ENCODE measurements at regions not wholly inside any gene's neighbourhood (a gene's known extent, or its start where the extent isn't known, plus 50 kb on each side); places are given as distances from the start of the nearest gene placed in this dataset.

DNA sequence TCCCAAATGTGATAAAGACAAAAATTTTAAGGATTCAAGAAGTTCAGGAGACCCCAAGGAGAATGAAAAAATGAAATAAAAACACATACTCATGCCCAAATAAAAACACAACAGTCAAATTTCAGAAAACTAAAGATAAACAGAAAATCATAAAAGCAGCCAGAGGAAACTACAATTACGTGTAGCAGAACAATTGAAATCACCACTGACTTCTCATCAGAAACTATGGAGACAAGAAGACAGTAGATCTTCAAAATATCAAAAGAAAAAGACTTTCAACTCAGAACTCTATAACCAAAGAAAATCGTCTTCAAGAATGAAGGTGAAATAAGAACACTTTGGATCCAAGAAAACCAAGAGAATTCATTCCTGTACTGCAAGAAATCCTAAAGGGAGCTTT lies 54.9 kb downstream of the DIO3 start:
- DNase-seq, result no peak
- no peaks in the 10 kb centered on the region for H3K4me1 ChIP-seq
- peaks cover 0 to 15% (median 0%) of the 10 kb centered on the region in 4 donors for H3K27me3 ChIP-seq
- no peak overlapping the region for H3K4me3 ChIP-seq
- intact Hi-C loops (cut with DNase I), result no loop called here
- no peak overlapping the region for H3K27ac ChIP-seq
- no peaks in the 10 kb centered on the region for H3K9me3 ChIP-seq
- WGBS, 2 donors, result 49 to 60% methylated on average over 2 of the region's 2 CpGs
- no peaks in the 10 kb centered on the region for H3K36me3 ChIP-seq
- TF ChIP-seq, protein P1, sequence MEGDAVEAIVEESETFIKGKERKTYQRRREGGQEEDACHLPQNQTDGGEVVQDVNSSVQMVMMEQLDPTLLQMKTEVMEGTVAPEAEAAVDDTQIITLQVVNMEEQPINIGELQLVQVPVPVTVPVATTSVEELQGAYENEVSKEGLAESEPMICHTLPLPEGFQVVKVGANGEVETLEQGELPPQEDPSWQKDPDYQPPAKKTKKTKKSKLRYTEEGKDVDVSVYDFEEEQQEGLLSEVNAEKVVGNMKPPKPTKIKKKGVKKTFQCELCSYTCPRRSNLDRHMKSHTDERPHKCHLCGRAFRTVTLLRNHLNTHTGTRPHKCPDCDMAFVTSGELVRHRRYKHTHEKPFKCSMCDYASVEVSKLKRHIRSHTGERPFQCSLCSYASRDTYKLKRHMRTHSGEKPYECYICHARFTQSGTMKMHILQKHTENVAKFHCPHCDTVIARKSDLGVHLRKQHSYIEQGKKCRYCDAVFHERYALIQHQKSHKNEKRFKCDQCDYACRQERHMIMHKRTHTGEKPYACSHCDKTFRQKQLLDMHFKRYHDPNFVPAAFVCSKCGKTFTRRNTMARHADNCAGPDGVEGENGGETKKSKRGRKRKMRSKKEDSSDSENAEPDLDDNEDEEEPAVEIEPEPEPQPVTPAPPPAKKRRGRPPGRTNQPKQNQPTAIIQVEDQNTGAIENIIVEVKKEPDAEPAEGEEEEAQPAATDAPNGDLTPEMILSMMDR (IDR thresholded peaks at IDR 0.05), result no peak
- no peak for TF ChIP-seq POLR2A (IDR thresholded peaks at IDR 0.05)

DNA sequence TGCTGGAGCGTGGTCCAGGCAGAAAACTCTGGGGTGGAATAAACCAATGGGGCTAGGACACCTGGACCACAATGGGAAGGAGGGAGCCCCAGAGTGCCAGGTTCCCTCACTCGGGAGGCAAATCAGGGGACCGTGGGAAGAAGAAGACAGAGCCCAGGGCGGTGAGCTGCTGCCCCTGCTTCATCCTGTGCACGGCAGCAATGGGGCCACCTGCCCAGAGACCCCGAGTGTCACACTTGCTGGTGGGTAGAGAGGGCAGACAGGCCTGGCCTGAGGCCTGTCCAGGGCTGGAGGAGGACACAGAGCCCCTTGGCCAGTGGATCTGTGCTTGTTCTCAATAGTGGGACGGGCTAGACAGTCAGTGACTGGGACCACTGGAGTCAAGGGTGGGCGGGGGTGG lies 58.2 kb downstream of the DIO3 start:
- no peak overlapping the region for H3K27ac ChIP-seq
- no peaks in the 10 kb centered on the region for H3K36me3 ChIP-seq
- no peak overlapping the region for H3K4me3 ChIP-seq
- TF ChIP-seq, protein P1 (IDR thresholded peaks at IDR 0.05), result no peak
- no peak for TF ChIP-seq POLR2A (IDR thresholded peaks at IDR 0.05)
- 85 to 92% methylated on average over 7 to 8 of the region's 8 CpGs for WGBS, 2 donors
- no peaks in the 10 kb centered on the region for H3K4me1 ChIP-seq
- no peaks in the 10 kb centered on the region for H3K9me3 ChIP-seq
- peaks cover 0 to 16% (median 0%) of the 10 kb centered on the region in 4 donors for H3K27me3 ChIP-seq
- intact Hi-C loops (cut with DNase I), result no loop called here
- no peak for DNase-seq

DNA sequence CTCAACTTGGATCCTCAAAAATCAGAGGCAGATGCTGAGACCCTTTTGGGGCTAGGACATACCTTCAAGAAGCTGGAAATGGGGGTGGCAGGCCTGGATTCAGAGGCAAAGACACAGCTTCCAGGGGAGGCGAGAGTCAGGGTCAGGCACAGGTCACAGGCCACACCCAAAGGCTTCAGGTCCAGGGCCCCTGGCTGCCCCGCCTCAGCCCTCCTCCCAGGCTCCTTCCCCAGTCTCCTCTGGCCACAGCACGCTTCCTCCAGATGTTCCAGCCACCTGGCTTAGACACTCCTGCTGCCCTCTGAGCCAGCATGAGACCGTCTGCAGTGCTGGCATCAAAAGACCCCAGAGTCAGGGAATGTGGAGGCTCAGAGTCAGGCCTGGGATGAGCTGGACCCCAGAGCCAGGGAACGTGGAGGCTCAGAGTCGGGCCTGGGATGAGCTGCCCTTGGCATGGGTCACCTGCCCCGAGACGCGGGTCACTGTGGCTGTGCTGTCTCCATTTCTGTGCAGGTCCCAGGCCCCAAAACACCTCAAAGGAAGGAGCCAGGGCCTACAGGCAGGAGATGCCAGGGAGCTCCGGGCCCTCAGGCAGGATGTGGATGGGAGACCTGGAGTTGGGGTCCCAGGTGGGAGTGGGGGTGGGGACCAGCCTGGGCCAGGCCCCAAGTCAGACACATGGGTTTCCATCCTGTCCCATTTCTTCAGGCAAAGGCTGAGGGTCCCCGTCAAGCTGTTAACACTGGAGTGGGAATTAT lies 58.9 kb downstream of the DIO3 start:
- Histone ChIP-seq H3K4me1 (no peaks in the 10 kb centered on the region), H3K36me3 (no peaks in the 10 kb centered on the region), H3K27me3 (peaks cover 0 to 9% (median 0%) of the 10 kb centered on the region in 4 donors), H3K27ac (no peak overlapping the region), H3K9me3 (no peaks in the 10 kb centered on the region), H3K4me3 (no peak overlapping the region)
- no peak for TF ChIP-seq POLR2A (IDR thresholded peaks at IDR 0.05)
- TF ChIP-seq, protein P1 (IDR thresholded peaks at IDR 0.05), result no peak
- no peak for DNase-seq
- intact Hi-C loops (cut with DNase I), result loop anchor here (10.0 kb wide), 1 partner anchor 765 kb away; no protein-coding TSS in a partner anchor
- 69 to 90% methylated on average over 2 to 4 of the region's 11 CpGs for WGBS, 2 donors

DNA sequence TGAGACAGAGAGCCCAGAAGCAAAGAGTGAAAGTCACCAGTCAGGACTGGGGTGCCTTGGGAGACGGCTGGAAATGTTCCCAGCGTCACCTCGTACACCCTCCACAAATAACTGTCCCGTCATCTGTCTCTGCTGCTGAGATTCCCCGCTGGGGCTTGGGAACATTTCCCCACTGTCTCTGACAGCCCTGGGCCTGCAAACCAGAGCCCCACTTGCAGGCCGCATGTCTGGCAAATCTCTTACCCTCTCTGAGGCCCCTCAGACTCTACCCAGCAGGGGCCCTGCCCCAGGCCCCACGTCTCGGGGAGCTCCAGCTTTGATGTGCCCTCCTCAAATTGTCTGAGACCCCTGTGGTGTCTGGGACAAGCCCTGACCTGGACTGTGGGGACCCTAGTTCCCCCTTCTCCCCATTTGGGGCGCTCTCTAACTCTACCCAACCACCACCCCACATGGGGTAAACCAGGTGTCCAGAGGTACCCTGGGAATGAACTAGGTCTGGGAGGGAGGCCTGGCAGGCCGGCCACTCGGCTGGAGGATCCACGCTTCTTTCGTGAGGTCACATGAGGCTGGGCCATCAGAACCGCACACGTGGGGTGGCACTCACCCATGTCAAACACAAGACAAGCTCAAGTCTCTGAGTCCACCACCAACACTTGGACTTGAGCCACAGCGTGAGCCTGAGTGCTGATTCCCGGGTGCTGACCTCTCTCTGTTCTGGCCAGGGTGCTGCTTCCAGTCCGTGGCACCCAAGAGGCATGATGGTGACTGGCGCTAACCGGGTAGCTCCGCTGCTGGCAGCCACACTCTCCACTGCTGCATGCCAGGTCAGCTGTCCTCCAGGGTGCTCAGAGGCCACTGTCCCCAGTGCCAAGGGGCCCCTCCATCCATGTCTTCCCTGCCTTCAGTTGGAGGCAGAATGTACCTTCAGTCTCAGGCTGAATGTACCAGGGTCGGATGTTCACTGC lies 59.8 kb downstream of the DIO3 start:
- Histone ChIP-seq H3K9me3 (no peaks in the 10 kb centered on the region), H3K4me3 (no peak overlapping the region), H3K27me3 (peaks cover 0 to 4% (median 0%) of the 10 kb centered on the region in 4 donors), H3K27ac (no peak overlapping the region), H3K4me1 (no peaks in the 10 kb centered on the region), H3K36me3 (no peaks in the 10 kb centered on the region)
- intact Hi-C loops (cut with DNase I), result loop anchor here (10.0 kb wide), 1 partner anchor 766 kb away; no protein-coding TSS in a partner anchor
- no peak for DNase-seq
- 86 to 91% methylated on average over 10 of the region's 22 CpGs for WGBS, 2 donors
- no peak for TF ChIP-seq POLR2A (IDR thresholded peaks at IDR 0.05)
- TF ChIP-seq, protein P1 (IDR thresholded peaks at IDR 0.05), result no peak

Data from esophagus squamous epithelium (tissue), 5 donors.